ENCODE measurements at regions not wholly inside any gene's neighbourhood (a gene's known extent, or its start where the extent isn't known, plus 50 kb on each side); places are given as distances from the start of the nearest gene placed in this dataset.
A peak's percentile ranks its signal among the peaks of the same experiment; 100 is the strongest.

DNA sequence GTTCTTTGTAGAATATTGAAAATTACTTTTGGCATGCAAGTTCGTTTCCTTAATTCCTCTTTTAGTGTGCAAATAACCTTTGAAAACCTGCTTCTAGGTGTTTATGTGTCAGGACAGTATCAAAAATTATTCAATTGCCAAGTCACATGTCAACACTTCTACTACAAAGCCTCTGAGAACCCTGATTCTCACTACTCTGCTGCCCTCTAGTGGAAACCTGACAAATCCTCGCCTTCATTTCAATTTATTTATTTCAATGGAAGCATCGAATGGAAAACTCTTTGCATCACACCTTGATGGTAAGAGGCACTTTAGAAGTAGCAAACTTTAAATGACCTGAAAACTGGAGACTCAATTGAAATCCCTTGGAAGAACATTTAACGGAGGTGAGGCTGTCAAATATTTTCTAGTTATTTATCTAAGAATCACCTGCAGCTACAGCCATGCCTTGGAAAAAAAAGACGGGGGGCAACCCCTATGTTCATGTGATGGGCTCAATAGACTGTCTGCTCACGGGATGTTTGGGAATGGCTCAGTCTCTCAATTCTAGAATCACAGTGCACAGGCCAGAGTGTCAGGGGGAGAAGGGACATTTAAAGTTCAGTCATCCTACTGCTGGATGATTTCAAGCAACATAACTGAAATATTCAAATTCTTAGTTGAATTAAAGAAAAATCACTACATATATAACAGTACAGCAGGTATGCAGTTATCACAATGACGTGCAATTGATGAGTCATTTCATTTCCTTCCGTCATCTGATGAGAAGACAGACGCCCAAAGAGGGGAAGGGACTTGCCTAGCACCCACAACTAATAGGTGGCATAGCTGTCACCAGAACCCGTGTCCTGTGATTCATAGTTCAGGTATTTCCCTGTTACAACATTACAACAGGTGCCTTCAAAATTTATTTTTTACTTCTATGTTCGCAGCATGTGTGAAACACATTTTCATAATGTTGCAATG lies 563.9 kb downstream of the TOX3 start:
- no peak overlapping the region for H3K14ac ChIP-seq (replicated peaks; ENCODE audit: low read depth, low read length)
- H3K4ac ChIP-seq (ENCODE audit: low read depth, low read length) = peak overlapping the region; percentile 39
- no peak overlapping the region for H4K91ac ChIP-seq (ENCODE audit: insufficient read depth, low read depth, low read length)
- H3K4me1 ChIP-seq (ENCODE audit: control insufficient read depth, insufficient read depth, low read length) = no peaks in the 10 kb centered on the region; the same call in 1 of the 2 replicates
- H3K9me1 ChIP-seq (ENCODE audit: insufficient read depth, low read length) = no peaks in the 10 kb centered on the region
- DNase-seq = peak; percentile 78
- H3K9me3 ChIP-seq (ENCODE audit: control insufficient read depth, insufficient read depth, low read length) = no peaks in the 10 kb centered on the region
- no peak overlapping the region for H3K18ac ChIP-seq (ENCODE audit: low read depth, low read length)
- H2BK15ac ChIP-seq (ENCODE audit: low read depth, low read length) = no peak overlapping the region
- in situ Hi-C loops (cut with MboI; ENCODE audit: low sequenced_read_pairs) (loop anchor here (10.0 to 25.0 kb wide), 2 partner anchors 858 to 1171 kb away; no protein-coding TSS in a partner anchor), dilution Hi-C loops (cut with HindIII; ENCODE audit: low sequenced_read_pairs, unreplicated experiment) (no loop called here), intact Hi-C loops (cut with micrococcal nuclease) (loop anchor here (1.0 to 5.0 kb wide), 5 partner anchors 165 to 1177 kb away; partner anchors contain the start of gene SALL1)
- no peak overlapping the region for H3K4me3 ChIP-seq (ENCODE audit: insufficient read depth, low read depth, low read length)
- BruUV-seq (replicated peaks) = no TSS peak
- H3K36me3 ChIP-seq (ENCODE audit: control insufficient read depth, insufficient read depth, low read length) = no peaks in the 10 kb centered on the region
- no peaks in the 10 kb centered on the region for H4K20me1 ChIP-seq (ENCODE audit: insufficient read depth, low read length)
- no peaks in the 10 kb centered on the region for H3K79me1 ChIP-seq (ENCODE audit: low read depth in 1 of 2, low read length in 2 of 2)
- H3K9ac ChIP-seq (ENCODE audit: low read depth, low read length) = no peak overlapping the region
- H2AK9ac ChIP-seq (replicated peaks; ENCODE audit: low read depth, low read length, poor library complexity) = no peak overlapping the region
- H4K8ac ChIP-seq (ENCODE audit: low read depth in 2 of 2, low read length in 2 of 2) = no peak overlapping the region; a peak in 1 of 4 replicates
- no peak overlapping the region for H2AFZ ChIP-seq (replicated peaks; ENCODE audit: low read length, poor library complexity)
- no peak overlapping the region for H3K56ac ChIP-seq (ENCODE audit: extremely low read depth, insufficient read depth, low read length)
- no peaks in the 10 kb centered on the region for H3K27me3 ChIP-seq (ENCODE audit: control insufficient read depth, insufficient read depth, low read length)
- CTCF ChIA-PET = interaction anchor here (0.6 to 2.2 kb wide), 4 partner anchors 13 to 538 kb away, joined by 4 to 19 read pairs (median 4); no protein-coding TSS in a partner anchor
- H2AK5ac ChIP-seq (ENCODE audit: low read depth, low read length) = no peak overlapping the region
- no peak overlapping the region for H3K27ac ChIP-seq (ENCODE audit: insufficient read depth, low read length)
- H2BK20ac ChIP-seq (ENCODE audit: low read depth, low read length) = peak overlapping the region; percentile 14
- no peak overlapping the region for H2BK5ac ChIP-seq (ENCODE audit: low read depth, low read length, poor library complexity, severe bottlenecking)
- H2BK120ac ChIP-seq (ENCODE audit: low read depth, low read length) = peak overlapping the region; percentile 99
- WGBS, 2 experiments (ENCODE audit: extremely low coverage in 2 of 2, insufficient read length in 1 of 2) = no CpG with 5 or more reads among the region's 11 CpGs
- no peak overlapping the region for H3K4me2 ChIP-seq (ENCODE audit: low read depth, low read length)
- POLR2A ChIA-PET (ENCODE audit: unreplicated experiment) = no interaction called here
- ATAC-seq (ENCODE audit: low read depth) = peak; percentile 72
- no peak overlapping the region for H3K23ac ChIP-seq (ENCODE audit: low read depth, low read length)
- no peak overlapping the region for H4K5ac ChIP-seq (ENCODE audit: low read depth, low read length)
- TF ChIP-seq, protein P1, sequence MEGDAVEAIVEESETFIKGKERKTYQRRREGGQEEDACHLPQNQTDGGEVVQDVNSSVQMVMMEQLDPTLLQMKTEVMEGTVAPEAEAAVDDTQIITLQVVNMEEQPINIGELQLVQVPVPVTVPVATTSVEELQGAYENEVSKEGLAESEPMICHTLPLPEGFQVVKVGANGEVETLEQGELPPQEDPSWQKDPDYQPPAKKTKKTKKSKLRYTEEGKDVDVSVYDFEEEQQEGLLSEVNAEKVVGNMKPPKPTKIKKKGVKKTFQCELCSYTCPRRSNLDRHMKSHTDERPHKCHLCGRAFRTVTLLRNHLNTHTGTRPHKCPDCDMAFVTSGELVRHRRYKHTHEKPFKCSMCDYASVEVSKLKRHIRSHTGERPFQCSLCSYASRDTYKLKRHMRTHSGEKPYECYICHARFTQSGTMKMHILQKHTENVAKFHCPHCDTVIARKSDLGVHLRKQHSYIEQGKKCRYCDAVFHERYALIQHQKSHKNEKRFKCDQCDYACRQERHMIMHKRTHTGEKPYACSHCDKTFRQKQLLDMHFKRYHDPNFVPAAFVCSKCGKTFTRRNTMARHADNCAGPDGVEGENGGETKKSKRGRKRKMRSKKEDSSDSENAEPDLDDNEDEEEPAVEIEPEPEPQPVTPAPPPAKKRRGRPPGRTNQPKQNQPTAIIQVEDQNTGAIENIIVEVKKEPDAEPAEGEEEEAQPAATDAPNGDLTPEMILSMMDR (conservative IDR thresholded peaks at IDR 0.05; ENCODE audit: low read depth, low read length) = peak; percentile 90
- TF ChIP-seq POLR2A (IDR thresholded peaks at IDR 0.05; ENCODE audit: low read depth, low read length) (no peak), SMC3 (IDR thresholded peaks at IDR 0.05; ENCODE audit: low read depth, low read length) (peak; percentile 90), MXI1 (IDR thresholded peaks at IDR 0.05; ENCODE audit: borderline replicate concordance, low read depth, low read length) (no peak), NFE2L2 (IDR thresholded peaks at IDR 0.05; ENCODE audit: low read depth, low read length) (no peak), CEBPB (IDR thresholded peaks at IDR 0.05; ENCODE audit: low read depth, low read length) (no peak), RCOR1 (IDR thresholded peaks at IDR 0.05; ENCODE audit: insufficient replicate concordance, low read length) (no peak), RAD21 (IDR thresholded peaks at IDR 0.05; ENCODE audit: low read length) (peak; percentile 96), FOS (IDR thresholded peaks at IDR 0.05; ENCODE audit: low read depth, low read length) (no peak), BHLHE40 (IDR thresholded peaks at IDR 0.05; ENCODE audit: low read depth, low read length) (0 out of 2 replicates have a peak, but pooled peaks have one; percentile 12), MAZ (IDR thresholded peaks at IDR 0.05; ENCODE audit: borderline replicate concordance, low read depth, low read length) (no peak)
- TF ChIP-seq, protein P2, sequence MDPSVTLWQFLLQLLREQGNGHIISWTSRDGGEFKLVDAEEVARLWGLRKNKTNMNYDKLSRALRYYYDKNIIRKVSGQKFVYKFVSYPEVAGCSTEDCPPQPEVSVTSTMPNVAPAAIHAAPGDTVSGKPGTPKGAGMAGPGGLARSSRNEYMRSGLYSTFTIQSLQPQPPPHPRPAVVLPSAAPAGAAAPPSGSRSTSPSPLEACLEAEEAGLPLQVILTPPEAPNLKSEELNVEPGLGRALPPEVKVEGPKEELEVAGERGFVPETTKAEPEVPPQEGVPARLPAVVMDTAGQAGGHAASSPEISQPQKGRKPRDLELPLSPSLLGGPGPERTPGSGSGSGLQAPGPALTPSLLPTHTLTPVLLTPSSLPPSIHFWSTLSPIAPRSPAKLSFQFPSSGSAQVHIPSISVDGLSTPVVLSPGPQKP (IDR thresholded peaks at IDR 0.05; ENCODE audit: borderline replicate concordance, low read depth, low read length) = no peak
- TF ChIP-seq, protein P3, sequence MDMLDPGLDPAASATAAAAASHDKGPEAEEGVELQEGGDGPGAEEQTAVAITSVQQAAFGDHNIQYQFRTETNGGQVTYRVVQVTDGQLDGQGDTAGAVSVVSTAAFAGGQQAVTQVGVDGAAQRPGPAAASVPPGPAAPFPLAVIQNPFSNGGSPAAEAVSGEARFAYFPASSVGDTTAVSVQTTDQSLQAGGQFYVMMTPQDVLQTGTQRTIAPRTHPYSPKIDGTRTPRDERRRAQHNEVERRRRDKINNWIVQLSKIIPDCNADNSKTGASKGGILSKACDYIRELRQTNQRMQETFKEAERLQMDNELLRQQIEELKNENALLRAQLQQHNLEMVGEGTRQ (IDR thresholded peaks at IDR 0.05; ENCODE audit: low read depth, low read length) = peak; percentile 66; the same call in 1 of the 2 replicates

All from IMR-90 (cell line).